ENCODE measurements at regions not wholly inside any gene's neighbourhood (a gene's known extent, or its start where the extent isn't known, plus 50 kb on each side); places are given as distances from the start of the nearest gene placed in this dataset.

GRCh38 chr5:72608926-72609325 is 101.7 kb upstream of the ZNF366 start (continued):
- TF ChIP-seq HDAC2 (IDR thresholded peaks at IDR 0.05; ENCODE audit: borderline replicate concordance in 1 of 2, low read depth in 2 of 2, low read length in 2 of 2) (no peak), BCL11A (IDR thresholded peaks at IDR 0.05; ENCODE audit: low read depth in 2 of 2, low read length in 2 of 2) (no peak), GTF2F1 (IDR thresholded peaks at IDR 0.05; ENCODE audit: borderline replicate concordance, low read depth, low read length) (no peak)

Measured in H1 (cell line).